KMS-11 (cell line): ENCODE measurements at regions not wholly inside any gene's neighbourhood (a gene's known extent, or its start where the extent isn't known, plus 50 kb on each side); places are given as distances from the start of the nearest gene placed in this dataset.

Experiments used
- H2AFZ ChIP-seq: fragments of 200-600 bp; sonication (generic); 2 replicates; pipeline ENCODE4 v1.6.1; 2016; ENCODE audit warnings: antibody characterized with exemption, mixed run types, low read depth
- H3K27ac ChIP-seq: fragments of 200-600 bp; sonication (generic); 2 replicates; pipeline ENCODE4 v1.6.1; 2016; ENCODE audit warnings: mild to moderate bottlenecking, mixed run types
- H3K27me3 ChIP-seq: fragments of 200-600 bp; sonication (generic); 2 replicates; pipeline ENCODE4 v1.6.1; 2017; ENCODE audit warnings: mild to moderate bottlenecking, low read depth, mixed run types, moderate library complexity; ENCODE audit not compliant: insufficient read depth
- H3K36me3 ChIP-seq: fragments of 200-600 bp; sonication (generic); 2 replicates; pipeline ENCODE4 v1.6.1; 2017; ENCODE audit warnings: mild to moderate bottlenecking, mixed run types; ENCODE audit not compliant: insufficient read depth
- H3K4me1 ChIP-seq: fragments of 200-600 bp; sonication (generic); 2 replicates; pipeline ENCODE4 v1.6.1; 2016; ENCODE audit warnings: mild to moderate bottlenecking, low read depth, mixed run types; ENCODE audit not compliant: poor library complexity, severe bottlenecking
- H3K4me2 ChIP-seq: fragments of 200-600 bp; sonication (generic); 2 replicates; pipeline ENCODE4 v1.7.0; 2016; ENCODE audit warnings: mild to moderate bottlenecking, mixed run types
- H3K4me3 ChIP-seq: fragments of 200-600 bp; sonication (generic); IDR thresholded peaks from 2 replicates; pipeline ENCODE4 v1.6.1; 2017; ENCODE audit warnings: low read depth, low read length, mixed read lengths; ENCODE audit not compliant: insufficient read depth
- H3K79me2 ChIP-seq: fragments of 200-600 bp; sonication (generic); 2 replicates; pipeline ENCODE4 v1.6.1; 2016; ENCODE audit warnings: low read depth, mixed run types; ENCODE audit not compliant: insufficient read depth
- H3K9ac ChIP-seq: fragments of 200-600 bp; sonication (generic); 2 replicates; pipeline ENCODE4 v1.6.1; 2016; ENCODE audit warnings: mild to moderate bottlenecking, mixed run types
- H4K20me1 ChIP-seq: fragments of 200-600 bp; sonication (generic); 2 replicates; pipeline ENCODE4 v1.6.1; 2016; ENCODE audit warnings: mild to moderate bottlenecking, mixed run types; ENCODE audit not compliant: insufficient read depth
- TF ChIP-seq, protein P1 (sequence below): fragments of 200-600 bp; sonication (generic); conservative IDR thresholded peaks from 2 replicates; pipeline ENCODE4 v1.6.1; 2017; ENCODE audit warnings: low read depth, mild to moderate bottlenecking, antibody characterized with exemption, low read length, moderate library complexity, mixed read lengths

DNA sequence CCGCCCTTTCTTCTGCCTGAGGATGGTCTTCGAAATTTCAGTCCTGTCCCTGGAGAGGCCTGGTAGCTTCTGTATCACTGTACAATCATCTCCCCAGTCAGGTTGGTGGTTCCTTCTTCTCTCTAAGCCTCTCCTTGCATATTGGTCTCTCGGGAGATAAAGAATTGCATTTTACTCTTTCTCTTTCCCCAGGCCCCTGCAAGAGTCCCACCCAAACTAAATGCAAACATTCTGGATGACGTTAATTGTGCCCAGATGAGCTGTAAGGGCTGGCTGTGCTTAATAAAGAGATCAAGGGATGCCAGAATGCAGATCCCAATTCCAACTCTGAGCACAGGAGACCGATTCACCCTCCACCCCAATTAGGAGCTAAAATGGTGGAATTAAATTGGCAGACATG lies 835.4 kb upstream of the TMEM132C start:
- no peak overlapping the region for H2AFZ ChIP-seq
- H3K4me1 ChIP-seq, result no peaks in the 10 kb centered on the region
- H3K9ac ChIP-seq, result no peak overlapping the region
- no peak overlapping the region for H3K4me3 ChIP-seq
- no peak overlapping the region for H3K27ac ChIP-seq
- TF ChIP-seq, protein P1, sequence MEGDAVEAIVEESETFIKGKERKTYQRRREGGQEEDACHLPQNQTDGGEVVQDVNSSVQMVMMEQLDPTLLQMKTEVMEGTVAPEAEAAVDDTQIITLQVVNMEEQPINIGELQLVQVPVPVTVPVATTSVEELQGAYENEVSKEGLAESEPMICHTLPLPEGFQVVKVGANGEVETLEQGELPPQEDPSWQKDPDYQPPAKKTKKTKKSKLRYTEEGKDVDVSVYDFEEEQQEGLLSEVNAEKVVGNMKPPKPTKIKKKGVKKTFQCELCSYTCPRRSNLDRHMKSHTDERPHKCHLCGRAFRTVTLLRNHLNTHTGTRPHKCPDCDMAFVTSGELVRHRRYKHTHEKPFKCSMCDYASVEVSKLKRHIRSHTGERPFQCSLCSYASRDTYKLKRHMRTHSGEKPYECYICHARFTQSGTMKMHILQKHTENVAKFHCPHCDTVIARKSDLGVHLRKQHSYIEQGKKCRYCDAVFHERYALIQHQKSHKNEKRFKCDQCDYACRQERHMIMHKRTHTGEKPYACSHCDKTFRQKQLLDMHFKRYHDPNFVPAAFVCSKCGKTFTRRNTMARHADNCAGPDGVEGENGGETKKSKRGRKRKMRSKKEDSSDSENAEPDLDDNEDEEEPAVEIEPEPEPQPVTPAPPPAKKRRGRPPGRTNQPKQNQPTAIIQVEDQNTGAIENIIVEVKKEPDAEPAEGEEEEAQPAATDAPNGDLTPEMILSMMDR, result no peak
- no peaks in the 10 kb centered on the region for H3K36me3 ChIP-seq
- no peak overlapping the region for H3K4me2 ChIP-seq
- H4K20me1 ChIP-seq, result no peaks in the 10 kb centered on the region
- no peaks in the 10 kb centered on the region for H3K79me2 ChIP-seq
- no peaks in the 10 kb centered on the region for H3K27me3 ChIP-seq

DNA sequence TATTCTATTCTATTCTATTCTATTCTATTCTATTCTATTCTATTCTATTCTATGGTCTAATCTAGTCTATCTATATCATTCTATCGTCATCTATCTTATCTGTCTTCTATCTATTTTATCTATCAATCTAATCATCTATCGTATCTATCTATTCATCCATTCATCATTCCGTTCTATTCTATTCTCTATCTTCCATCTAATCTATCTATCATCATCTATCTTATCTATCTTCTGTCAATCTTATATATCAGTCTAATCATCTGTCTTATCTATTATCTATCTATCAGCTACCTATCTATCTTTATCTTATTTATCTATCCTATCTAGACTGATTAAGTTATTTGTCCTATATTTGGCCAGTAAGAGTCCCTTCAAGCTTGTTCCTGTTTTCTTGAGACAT lies 831.5 kb upstream of the TMEM132C start:
- no peaks in the 10 kb centered on the region for H3K27me3 ChIP-seq
- no peak overlapping the region for H3K4me3 ChIP-seq
- H2AFZ ChIP-seq, result no peak overlapping the region
- no peak overlapping the region for H3K9ac ChIP-seq
- no peaks in the 10 kb centered on the region for H3K4me1 ChIP-seq
- H3K4me2 ChIP-seq, result no peak overlapping the region
- no peak overlapping the region for H3K27ac ChIP-seq
- no peaks in the 10 kb centered on the region for H3K79me2 ChIP-seq
- H3K36me3 ChIP-seq, result no peaks in the 10 kb centered on the region
- no peaks in the 10 kb centered on the region for H4K20me1 ChIP-seq
- TF ChIP-seq, protein P1, result no peak

DNA sequence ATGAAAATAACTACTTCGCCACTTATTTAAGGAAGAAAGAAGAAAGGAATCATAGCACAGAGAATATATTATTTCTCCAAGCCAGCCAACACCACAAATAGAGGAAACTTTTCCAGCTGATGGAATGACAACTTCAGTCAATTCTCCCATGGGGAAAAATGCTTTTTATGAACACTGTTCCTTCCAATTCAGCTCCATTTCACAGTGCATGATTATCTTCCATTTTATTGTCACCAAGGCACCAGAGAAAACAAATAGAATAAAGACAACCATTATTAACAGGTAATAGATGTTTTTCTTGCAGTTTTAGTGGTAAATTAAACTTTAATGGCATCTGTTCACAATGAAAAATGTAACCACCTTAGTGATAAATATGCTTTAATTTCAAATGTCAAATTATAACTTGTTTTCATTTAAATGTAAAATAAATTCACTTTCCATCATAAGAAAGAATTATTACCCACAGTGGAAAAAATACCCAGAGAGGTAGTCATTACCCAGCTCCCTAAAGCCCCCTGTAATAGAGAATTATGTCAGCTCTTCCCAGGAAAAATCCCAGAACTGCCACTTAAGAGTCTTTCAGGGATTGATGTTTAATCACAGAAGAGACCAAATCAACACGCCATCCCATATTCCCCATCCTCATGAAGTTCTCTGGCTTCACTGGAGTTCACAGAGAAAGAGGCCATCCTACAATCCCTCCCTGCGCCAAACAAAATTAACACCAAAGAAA lies 828.3 kb upstream of the TMEM132C start:
- Histone ChIP-seq H3K27me3 (no peaks in the 10 kb centered on the region), H3K4me1 (no peaks in the 10 kb centered on the region), H3K4me3 (no peak overlapping the region), H3K9ac (no peak overlapping the region), H3K79me2 (no peaks in the 10 kb centered on the region), H2AFZ (no peak overlapping the region), H3K4me2 (no peak overlapping the region), H3K27ac (no peak overlapping the region), H4K20me1 (no peaks in the 10 kb centered on the region), H3K36me3 (no peaks in the 10 kb centered on the region)
- TF ChIP-seq, protein P1, result no peak

DNA sequence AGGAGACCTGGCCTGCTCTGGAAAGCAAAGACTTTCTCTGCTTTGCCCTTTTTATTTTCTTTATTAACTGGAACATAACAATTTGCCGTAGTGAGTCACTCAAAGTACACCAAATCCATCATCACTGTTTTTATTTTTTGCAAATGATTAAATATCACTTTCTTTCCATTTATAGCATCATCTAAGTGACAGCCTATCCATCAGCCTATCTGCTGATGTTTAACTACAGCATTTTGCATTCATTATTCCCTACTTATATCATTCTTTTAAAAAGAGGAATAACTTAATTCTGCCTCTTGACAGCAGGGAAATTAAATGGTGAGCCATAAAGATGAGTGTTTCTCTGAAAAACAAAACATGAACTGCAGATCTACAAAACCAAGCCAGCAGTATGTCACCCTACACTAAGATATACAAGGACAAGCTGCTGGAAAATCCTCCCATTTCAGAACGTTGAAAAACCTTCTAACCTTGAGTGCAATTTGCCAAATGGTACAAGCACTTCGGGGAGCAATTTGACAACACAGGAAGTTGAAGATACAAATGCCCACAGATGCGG lies 821.3 kb upstream of the TMEM132C start:
- Histone ChIP-seq H3K27me3 (no peaks in the 10 kb centered on the region), H3K4me2 (no peak overlapping the region), H3K4me3 (no peak overlapping the region), H3K27ac (no peak overlapping the region), H4K20me1 (no peaks in the 10 kb centered on the region), H3K79me2 (no peaks in the 10 kb centered on the region), H3K9ac (no peak overlapping the region), H3K4me1 (no peaks in the 10 kb centered on the region), H3K36me3 (no peaks in the 10 kb centered on the region), H2AFZ (no peak overlapping the region)
- TF ChIP-seq, protein P1, result no peak
